GM12875 (cell line): ENCODE measurements at regions not wholly inside any gene's neighbourhood (a gene's known extent, or its start where the extent isn't known, plus 50 kb on each side); places are given as distances from the start of the nearest gene placed in this dataset.

Experiments used
- H3K4me3 ChIP-seq: one replicate; pipeline ENCODE4 v1.5.1; 2011; ENCODE audit warnings: low read depth, low read length, control low read depth
- TF ChIP-seq, protein P1 (sequence below): IDR thresholded peaks from 2 replicates; pipeline ENCODE4 v1.5.1; 2011; ENCODE audit warnings: low read depth, mild to moderate bottlenecking, control low read depth, inconsistent platforms, low read length, moderate library complexity, borderline replicate concordance; ENCODE audit not compliant: insufficient read depth

DNA sequence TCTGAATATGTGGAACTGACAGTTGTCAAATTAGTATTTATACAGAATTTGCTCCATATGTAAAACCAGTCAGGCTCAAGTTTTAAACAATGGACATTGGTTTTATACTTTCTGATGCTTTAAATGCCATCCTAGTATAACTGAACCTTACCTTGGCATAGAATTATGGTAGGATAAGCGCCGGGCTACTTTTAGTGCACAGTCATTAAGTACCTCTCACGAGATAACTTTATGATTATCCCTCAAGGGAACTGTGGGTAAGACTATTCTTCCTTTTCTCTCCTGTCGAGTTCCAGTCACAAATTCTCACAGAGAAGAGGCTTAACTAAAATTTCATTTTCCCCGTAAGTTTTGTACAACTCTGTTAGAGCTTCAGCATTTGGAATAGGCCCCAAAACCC is 110.6 kb upstream of the PTPRK start:
- TF ChIP-seq, protein P1, sequence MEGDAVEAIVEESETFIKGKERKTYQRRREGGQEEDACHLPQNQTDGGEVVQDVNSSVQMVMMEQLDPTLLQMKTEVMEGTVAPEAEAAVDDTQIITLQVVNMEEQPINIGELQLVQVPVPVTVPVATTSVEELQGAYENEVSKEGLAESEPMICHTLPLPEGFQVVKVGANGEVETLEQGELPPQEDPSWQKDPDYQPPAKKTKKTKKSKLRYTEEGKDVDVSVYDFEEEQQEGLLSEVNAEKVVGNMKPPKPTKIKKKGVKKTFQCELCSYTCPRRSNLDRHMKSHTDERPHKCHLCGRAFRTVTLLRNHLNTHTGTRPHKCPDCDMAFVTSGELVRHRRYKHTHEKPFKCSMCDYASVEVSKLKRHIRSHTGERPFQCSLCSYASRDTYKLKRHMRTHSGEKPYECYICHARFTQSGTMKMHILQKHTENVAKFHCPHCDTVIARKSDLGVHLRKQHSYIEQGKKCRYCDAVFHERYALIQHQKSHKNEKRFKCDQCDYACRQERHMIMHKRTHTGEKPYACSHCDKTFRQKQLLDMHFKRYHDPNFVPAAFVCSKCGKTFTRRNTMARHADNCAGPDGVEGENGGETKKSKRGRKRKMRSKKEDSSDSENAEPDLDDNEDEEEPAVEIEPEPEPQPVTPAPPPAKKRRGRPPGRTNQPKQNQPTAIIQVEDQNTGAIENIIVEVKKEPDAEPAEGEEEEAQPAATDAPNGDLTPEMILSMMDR = no peak
- no peak overlapping the region for H3K4me3 ChIP-seq

DNA sequence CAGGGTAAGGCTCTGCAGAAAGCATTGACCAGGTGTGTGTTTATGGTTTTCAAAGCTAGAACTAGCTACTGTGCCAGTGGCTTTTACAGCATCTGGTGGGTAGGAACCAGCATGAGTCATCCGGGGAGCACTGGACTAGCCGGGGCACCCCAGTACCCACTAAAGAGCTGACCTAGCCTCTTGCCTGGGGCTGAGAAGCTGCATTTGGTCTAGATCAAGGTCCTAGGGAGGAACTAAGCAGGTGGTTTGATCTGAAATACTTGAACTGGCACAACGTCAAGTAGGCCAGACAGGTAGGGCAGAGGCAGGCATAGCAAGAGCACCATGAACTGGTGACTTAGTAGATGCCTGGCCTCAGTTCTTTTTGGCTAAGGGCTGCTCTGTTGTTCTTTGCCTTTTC is 109.8 kb upstream of the PTPRK start:
- H3K4me3 ChIP-seq = no peak overlapping the region
- TF ChIP-seq, protein P1 = no peak

DNA sequence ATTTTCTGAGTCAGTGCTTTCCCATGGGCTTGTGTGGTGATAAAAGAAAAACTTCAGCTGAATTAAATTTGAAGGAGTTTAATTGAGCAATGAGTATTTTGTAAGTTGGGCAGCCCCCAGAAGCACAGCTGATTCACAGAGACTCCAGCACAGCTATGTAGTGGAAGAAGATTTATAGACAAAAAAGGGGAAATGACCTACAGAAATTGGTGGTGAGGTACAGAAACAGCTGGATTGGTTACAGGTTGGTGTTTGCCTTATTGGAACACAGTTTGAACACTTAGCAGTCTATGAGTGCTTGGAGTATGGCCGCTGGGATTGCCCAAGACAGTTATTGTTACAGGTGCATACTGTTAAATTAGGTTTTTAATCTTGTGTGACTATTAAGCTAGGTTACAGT is 96.9 kb upstream of the PTPRK start:
- TF ChIP-seq, protein P1 = no peak

DNA sequence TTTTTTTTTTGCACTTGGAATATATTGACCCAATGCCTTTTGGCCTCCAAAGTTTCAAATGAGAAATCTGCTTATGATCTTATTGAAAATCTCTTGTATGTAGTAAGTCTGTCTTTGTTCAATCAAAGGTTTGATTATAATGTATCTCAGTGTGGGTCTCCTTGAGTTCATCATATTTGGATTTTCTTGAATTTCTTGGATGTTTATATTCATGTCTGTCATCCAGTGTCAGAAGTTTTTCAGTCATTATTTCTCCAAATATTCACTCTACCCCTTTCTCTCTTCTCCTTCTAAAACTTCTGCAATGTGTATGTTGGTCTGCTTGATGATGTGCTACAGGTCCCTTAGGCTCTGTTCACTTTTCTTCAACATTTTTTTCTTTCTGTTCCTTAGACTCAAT is 95.9 kb upstream of the PTPRK start:
- TF ChIP-seq, protein P1 = no peak
- no peak overlapping the region for H3K4me3 ChIP-seq

More for the DNA sequence above, 96.9 kb upstream of the PTPRK start:
- no peak overlapping the region for H3K4me3 ChIP-seq

DNA sequence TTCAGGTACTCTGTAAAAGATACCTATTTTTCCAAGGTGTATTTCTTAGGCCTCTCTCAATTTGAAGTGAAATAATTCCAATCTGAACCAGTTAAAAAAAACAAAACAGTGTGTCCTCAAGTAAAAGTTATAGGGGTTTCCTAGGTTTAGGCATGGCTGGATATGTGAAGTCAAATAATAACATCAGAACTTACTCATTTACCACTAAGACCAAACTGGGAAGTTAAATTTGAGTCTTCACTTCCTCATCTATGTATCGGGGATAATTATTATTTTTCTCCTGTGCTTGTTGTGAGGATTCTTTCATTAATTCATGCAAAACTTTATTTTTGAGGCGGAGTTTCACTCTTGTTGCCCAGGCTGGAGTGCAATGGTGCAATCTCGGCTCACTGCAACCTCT is 86.2 kb upstream of the PTPRK start:
- H3K4me3 ChIP-seq = no peak overlapping the region
- TF ChIP-seq, protein P1 = no peak

DNA sequence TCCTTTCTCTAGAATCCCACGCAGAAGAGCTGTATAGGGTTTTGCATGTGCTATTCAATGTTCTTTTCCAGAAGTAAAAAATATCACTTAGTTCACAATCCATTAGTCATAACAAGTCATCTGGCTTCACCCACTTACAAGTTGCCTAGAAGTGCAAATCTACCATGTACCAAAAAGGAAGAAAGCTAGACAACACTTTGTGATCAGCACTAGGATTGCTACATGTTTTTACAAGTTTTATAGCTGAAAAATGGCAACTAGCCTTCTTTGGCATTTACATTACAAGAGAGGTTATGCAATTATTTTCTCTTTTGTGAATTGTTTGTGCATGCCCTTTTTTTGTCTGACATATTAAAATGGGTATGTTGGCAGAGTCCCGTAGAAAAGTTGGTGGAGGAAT is 85.6 kb upstream of the PTPRK start:
- no peak overlapping the region for H3K4me3 ChIP-seq
- TF ChIP-seq, protein P1 = no peak

DNA sequence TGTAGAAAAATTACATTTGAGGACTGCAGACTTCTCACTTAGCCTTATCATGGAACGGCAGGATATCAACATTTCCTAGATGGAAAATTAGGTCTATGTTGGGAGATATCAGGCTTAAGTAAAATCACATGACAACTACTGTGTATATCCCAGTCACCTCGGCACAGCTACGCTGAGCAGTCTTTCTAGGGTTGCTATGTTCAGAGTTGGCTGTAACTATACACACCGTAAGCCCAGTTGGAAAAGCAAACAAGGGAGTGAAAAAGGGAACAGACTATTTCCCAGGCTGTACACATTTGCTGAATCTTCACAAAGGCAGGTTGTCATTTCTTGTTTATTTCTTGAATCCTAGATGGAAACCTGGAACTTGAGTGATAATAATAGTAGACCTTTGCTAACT is 80.7 kb upstream of the PTPRK start:
- TF ChIP-seq, protein P1 = no peak
- no peak overlapping the region for H3K4me3 ChIP-seq
